ENCODE measurements at regions not wholly inside any gene's neighbourhood (a gene's known extent, or its start where the extent isn't known, plus 50 kb on each side); places are given as distances from the start of the nearest gene placed in this dataset.

DNA sequence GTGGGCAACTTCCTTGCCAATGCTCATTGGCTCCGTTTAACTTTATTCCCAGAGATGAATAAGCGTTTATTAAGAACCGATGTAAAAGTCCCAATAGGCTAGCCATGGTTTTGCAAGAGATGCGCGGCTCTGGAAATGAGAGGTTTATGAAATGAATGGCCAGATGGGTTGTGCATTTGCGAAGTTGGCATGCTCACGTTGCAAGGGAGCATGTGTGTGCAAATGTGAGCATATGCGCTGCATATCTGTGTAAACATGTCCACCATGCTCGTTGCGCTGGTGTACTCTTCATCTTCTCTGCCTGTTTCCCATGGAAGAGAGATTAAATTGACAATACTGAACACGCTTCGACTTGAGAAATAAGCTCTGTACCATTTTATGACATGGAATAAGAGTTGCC lies 848.6 kb upstream of the RBFOX1 start:
- no peak for DNase-seq

DNA sequence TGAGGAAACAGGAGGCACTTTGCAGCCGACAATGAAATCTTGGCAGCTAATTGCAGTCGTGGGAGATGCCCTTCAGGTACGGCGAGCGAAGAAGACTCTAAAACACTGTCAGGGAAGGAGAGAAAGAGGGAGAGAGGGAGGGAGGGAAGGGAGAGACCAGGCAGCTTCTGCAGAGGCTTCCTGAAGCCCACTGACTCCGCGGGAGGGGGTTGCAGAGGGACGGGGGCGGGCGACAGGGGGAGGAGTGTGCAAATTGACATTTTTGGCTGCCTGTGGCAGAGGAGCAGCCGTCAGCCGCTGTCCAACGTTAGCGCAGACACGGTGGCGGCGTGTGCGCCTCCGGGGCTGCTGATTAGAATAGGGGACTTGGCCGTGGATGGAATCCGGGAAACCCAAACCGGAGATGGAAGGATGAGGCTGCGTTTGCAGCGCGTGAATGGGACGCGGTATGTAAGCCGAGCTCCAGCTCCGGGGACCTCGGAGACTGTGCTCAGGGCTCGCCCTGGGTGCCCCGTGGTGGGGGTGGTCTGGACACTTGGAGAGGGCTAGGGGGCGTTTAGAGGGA lies 849.1 kb upstream of the RBFOX1 start:
- DNase-seq: peak; percentile 35

DNA sequence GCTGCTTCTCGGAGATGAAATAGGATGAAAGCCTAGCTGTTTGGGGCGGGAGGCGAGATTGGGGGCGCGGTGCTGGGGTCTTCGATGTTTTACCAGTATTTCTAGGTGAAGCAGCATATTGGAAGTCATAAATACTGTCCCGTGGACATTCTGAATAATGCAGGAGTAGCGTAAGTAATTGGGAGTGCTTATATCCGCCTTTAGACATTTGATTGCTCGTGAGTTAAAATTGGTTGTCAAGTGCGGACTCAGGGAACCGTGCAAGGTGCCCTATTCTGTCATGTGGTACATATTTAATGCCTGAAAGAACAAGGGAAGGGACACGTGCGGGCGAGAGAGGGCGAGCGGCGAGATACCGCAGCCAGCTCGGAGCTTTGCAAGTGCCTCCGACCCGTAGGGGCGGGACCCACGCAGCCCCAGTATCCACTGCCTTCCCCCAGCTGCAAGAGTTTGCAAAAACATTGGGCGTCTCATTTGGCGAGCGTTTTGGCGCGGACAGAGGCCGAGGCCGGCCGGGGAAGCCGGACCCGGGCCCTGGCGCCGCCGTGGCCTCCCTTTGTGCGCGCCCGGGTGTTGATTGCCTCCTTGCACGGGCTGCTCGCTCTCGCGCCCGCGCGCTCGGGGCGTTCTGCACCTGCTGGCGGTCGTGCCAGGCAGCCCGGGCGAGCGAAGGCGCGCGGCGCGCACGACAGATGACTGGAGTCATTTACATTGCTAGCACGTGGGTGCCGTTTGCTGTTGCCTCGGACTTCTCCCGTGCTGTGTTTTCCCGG lies 849.8 kb upstream of the RBFOX1 start:
- peak; percentile 35 for DNase-seq

DNA sequence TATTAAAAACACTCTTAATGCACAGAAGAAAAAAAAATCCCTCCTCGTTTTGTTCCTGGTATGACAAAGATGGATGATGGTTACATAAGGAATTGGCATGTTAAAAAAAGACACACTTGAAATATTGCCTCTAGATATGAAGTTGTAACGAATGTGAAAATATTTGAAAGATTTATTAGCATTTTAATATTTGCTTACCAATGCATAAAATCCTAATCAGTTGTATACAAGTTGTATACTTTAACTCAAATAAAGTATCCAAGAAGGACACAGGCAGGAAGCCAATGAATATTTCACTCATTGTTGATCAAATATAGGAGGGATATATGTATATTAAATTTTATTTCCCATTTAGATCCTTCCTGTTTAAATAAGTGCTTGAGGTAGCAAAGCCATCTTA lies 850.8 kb upstream of the RBFOX1 start:
- DNase-seq: no peak

DNA sequence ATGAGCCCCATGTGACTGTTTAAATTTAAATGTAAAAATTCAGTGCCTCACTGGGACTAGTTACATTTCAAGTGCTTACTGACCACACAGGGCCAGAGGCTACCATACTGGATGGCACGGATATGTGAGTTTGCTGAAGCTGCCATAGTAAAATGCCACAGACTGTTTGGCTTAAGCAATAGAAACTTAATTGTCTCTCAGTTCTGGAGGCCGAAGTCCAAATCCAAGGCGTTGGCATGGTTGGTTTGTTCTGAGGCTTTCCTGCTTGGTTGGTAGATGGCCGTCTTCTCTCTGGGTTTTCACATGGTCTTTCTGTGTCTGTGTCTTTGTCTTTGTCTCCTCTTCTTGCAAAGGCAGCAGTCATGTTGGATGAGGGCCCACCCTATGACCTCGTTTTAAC lies 878.9 kb upstream of the RBFOX1 start:
- DNase-seq: no peak

DNA sequence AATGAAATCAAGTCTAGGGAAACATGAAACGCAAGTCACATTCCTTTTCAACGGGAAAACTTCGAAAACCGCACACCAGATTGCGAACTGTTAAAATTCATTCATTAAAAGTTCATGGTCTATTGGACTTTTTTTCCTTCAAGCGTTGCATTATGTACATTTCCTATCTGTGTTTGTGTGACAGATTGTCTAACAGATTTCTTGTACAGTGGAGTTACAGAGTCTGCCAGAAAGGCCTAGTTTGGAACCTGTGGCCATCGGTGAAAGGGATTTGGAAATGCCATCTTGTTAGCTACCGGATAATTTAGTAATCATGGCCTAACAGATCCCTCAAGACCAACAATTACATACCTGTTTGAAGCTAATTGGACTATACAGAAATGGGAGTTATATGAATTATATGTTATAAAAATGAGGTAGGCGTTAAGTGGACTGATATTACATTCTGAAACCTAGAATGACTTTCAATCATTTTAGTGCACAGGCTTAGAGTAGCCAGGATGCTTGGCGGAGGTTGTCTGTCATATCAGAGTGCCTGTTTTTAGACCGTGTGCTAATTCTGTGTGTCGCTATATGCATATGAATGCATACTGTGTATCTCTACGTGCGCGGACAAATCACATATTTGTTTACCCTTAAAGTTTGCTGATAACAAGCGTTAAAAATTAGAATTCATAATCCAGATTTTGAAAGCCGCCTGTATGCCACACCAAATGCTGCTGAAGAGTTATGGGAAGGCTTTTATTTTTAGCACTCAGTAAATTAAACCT lies 885.4 kb upstream of the RBFOX1 start:
- no peak for DNase-seq

DNA sequence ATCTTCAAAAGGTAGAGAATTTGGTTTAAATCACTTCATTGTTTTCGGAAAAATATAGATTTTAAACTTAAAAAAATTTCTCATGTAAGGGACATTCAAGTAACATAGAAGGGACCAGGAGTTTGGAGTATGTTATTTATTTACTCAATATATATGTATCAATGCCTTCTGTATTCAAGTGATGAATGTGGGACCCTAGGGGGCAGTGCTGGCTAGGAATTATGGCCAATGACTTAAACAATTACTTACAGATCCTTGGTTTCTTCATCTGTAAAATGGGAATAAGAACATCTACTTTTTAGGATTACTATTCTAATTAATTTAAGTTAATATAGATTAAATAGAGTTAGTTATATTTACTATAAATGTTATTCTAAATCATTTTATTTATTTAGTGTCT lies 886.3 kb upstream of the RBFOX1 start:
- DNase-seq: no peak

DNA sequence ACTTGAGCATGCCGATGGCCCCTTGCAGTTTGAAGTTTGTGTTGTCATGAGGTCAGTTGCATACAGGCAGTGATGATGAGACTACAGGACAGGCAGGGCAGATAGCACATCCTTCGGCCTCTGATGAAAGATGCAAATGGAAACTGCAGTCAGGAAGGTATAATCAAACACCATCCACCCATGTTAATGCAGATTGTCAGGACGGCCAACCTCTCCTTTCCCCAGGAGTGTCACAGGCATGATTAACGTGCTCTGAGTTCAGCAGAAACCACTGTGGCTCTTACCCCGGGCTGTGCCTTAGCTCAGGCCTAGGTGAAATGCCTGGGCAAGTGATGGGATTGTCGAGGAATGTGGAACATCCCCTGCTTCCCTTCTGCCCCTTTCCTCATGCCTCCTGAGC lies 893.5 kb upstream of the RBFOX1 start:
- no peak for DNase-seq

DNA sequence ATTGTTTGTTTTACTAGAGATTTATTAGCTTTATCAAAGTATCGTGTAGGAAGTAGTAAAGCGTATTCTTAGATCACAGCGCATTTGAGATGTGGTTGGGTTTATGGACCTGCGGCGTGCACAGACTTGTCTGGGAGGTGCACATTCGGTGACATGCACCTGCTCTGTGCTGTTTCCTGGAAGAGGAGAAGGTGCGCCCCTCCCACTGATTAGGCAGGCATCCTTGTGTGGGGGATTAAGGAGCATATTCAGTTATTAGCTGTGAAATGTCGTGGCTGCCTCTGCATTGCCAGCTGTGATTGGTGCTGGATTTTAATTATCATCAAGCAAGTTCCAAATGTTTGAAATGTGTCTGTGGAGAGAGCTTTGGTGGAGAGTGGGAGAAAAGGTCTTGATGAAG lies 903.8 kb upstream of the RBFOX1 start:
- peak; percentile 98 for DNase-seq

DNA sequence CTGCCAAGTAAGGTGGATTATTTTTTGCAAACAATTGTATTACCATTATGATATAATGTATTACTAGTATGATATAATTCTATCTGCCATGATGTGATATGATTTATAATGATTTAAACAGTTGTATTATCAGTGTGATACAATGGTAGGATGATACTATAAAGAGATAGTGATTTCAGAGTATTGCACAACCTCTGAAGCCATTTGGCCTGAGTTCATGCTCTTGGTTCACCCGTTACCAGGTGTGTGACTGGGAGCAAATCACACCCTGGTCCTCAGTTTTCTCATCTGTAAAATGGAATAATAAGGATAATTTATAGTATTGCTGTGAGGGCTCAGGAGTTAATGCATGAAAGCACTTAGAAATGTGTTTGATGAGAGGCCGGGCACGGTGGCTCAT lies 905.0 kb upstream of the RBFOX1 start:
- no peak for DNase-seq

DNA sequence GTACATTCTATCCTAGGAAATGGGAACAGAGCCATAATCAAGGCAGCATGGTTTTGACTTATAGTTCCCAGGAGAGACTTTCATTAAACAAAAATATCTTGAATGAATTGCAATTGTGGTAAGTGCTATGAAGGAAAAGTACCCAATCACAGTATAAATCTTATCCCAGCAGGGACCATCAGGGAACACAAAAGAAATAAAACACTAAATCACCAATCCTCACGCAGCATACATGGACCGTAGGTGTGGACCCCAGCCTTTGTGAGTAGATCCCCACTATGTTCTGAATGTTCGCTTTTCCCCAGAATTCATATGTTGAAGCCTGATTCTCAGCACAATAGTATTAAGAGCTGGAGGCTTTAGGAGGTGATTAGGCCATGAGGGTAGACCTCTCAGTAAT lies 925.0 kb upstream of the RBFOX1 start:
- DNase-seq: no peak

DNA sequence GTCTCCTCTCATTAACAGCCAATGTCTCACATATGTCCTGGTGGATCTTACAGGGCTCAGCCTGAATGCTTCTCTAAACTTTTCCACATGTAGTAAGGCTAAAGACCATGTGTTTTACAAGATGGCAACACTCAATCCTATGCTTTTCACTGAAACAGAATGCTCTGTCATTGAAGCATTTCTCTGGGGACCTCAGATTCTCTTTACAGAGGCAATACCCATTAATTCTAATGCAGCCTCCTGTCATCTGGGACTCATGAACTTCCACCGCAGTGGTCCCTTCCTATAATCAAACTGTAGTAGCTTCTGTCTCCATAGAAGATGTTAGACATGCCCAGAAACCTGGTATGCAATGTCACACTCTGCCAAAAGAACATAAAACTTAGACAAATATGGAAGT lies 926.6 kb upstream of the RBFOX1 start:
- DNase-seq: no peak

DNA sequence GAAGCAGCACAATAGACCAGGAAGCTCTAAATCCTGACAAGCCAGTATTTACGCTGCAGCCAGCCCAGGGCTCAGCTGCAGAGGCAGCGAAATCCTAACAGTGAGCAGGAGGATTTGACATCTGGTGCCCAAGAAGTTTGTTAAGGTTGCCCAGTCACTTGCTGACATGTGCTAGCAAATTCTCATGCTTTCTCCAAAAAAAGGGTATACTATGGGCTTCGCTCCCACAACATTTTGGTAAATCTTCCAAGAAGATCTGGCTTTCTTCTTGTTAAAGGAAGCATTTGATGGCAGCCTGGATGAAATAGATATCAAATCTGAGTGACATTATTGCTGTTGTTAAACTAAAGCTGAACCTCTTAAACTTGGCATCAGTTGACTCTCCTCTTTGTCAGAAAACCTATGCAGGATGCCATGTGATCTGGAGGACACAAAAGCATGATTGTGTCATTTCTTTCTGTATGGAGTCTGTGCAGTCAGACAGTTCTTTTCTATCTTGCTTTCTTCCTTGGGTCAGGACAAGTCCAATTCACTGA lies 949.7 kb upstream of the RBFOX1 start:
- DNase-seq: no peak

DNA sequence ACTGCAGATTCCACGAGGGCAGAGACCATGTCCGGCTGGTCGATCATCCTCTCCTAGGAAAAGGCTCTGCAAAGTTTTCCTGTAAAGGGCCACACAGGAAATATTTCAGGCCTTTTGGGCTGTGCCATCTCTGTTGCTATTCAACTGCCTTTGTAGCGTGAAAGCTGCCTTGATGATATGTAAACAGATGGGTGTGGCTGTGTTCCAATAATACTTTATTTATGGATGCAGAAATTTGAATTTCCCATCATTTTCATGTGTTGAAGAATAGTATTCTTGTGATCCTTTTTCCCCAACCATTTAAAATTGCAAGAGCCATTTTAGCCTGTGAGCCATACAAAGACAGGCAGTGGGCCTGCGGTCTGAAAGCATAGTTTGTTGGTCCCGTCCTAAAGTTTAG lies 950.7 kb upstream of the RBFOX1 start:
- DNase-seq: no peak

DNA sequence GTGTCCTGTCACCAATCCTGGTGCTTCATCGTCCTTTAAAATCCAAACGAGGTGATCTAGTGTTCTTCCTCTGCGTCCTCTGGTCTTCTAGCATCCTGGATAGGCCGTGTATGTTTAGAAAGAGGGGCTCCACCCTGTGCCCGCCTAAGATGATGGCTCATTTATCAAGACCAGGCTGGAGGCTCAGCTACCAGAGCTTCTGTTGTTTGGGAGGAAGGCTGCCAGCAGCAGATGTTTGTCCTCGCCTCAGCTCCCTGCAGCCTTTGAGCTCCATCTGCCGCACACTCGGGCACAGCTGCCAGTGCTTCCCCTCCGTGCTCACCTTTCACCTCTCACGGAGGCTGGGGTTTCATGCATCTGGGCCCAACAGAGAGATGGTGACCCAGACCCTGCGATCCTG lies 954.7 kb upstream of the RBFOX1 start:
- no peak for DNase-seq

DNA sequence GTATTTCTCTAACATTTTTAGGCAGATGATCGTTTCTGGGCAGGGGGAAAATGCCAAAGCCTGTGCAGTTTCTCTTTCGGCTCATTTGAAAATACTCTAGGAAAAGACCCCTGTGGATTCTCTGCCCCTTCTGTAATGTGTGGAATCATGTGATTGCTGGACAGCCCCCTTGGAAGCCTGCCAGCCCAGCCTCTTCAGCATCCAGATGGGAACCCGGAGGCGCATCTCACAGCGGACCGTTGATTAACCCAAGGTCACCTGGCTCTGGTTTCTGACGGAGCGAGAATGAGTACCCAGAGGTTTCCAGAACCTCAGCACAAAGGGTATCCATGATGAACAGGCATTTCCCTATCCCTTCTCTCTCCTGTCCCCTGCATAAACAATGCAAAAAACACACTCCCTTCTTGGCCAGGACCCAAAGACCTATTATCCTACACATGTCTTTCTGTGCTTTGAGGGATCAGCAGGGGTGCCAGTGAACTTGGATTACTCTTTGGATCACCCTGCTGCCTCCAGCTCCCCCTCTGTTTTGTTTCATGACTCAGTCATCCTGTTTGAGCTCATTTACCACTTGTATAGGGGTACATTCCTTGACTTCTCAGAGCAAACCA lies 957.1 kb upstream of the RBFOX1 start:
- peak; percentile 70 for DNase-seq

DNA sequence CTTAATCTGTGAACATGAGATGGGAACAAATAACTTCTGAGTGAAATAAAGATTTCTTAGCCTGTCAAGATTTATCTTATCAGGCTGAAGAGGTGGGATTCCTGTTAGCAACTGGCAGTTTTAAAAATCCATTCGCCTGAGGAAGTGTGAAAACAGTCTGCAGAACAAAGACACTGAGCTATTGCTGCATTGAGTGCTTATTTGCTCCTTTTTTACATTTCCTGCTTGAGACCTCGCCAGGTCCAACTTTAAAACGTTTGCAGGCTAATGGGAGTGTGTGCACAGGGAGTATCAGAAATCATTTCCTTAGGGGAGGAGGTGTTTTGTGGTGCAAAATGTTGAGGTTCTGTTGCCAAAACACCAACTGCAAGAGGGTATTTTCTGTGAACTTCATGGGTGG lies 957.8 kb upstream of the RBFOX1 start:
- DNase-seq: peak; percentile 76

DNA sequence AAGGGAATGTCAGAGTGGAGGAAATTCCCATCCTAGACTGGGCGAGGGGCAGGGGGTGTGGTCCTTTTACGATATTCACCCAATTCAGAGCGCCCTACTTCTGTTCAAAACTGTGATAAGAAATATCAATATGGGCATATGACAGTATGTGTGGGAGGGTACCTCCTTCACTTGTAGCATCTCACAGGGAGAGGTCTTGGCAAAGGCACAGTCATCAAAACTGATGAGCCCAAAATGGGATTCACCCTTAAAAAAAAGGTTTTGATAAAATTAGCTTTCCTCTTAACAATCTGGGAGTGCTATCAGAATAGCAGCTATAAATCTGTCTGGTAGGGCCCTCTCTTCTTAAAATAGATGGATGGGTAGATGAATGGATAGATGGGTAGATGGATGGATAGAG lies 967.8 kb upstream of the RBFOX1 start:
- DNase-seq: no peak

DNA sequence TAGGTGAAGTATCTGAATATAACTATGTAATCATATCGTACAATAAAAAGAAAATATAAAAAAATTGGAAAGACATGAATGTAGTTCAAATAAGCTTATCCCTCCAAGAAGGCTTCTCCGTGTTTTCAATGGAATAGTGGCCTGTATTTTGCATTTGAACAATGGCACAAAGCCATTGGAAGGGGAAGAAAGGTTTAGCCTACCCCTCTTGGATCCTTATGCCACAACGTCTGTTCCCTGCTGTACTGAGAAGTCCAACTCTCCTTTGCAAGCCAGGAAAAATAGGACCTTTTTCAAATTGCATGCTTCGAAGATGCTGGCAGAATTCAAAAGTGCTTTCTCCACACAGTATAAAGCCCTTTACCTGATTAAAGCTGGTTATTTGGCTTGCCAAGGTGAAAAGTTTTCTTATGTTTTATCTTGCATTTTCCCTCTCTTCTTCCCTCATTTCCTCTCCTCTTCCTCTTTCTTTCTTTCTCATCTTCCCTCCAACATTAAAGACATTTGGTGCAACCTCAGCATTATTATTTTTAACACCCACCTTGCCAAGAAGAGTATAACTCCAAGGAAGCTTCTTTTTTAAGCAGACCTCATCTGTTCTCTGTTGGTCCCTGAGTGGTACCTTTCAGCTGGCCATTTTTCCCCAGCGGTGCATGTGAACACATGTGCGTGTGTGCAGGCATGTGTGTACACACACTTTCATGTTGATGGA lies 968.6 kb upstream of the RBFOX1 start:
- no peak for DNase-seq

DNA sequence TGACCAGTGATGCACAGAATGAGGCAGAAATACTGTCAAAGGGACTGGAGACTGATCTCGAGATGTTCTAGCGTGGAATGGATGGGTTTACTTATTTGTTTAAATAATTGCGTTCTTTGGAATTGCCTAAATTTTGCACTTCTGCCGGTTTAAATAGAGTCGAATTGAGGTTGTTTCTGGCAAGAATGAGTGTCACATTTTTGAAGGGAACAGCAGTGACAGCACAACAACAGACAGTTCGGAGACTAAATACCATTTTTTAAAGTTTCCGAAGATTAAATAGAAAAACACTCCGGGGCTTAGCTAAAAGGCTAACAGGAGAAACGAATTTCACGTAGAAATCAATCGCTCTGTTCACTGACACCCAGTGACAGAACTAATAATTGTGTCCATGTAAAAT lies 969.2 kb upstream of the RBFOX1 start:
- DNase-seq: no peak

DNA sequence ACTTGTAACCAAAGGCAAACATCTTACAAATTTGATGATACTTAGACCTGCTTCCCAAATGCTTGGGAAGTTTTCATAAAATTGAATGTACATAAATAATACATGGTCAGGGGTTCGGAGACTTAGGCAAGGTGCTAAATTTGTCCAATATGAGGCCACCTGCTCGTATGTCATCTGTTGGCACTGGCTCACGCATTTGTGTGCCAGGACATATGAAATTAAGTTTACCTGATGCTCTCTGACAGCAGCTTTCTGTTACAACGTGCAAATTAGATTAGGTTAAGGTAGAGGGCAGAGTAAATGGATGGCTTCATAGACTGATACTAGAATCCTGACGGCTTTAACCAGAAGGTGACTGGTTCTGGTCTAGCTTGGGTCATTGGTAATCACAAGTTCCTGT lies 970.3 kb upstream of the RBFOX1 start:
- DNase-seq: no peak

DNA sequence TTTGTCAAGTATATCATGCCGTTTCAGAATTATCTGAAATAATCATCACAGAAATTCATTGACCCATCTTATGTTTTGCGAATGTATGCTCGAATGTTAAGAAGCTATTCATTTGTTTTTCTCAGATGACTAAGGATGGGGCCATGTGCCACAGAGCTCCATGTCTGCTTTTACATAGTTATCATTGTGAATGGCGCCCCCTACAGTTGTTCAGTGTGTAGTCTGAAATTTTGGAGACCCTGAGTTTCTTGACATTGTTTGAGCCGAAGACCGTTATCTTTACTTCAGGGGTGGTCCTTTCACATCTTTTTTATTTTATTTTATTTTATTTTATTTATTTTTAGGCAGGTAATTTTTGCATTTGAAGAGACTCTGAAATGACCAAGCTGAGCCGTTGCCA lies 972.0 kb upstream of the RBFOX1 start:
- DNase-seq: no peak

DNA sequence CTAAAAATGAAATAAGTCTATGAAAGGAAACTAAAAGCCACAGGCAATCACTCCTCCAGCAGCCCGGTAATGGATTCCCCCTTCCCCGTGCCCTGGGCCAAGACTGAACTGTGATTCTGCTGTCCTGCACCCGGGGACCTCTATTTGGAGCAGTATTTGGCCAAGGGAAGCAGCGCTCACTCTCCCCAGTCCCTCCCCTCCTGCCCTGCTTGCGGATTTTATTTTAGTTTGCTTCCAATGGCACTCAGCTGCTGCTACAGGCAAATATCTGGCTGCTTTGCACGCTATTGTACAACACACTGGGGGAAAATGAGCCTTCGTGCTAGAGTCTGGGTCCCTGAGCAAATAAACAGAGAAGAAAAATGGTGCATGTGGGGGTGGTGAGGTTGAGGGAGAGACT lies 975.7 kb upstream of the RBFOX1 start:
- peak; percentile 31 for DNase-seq

All from DMS153 (cell line).